ENCODE measurements at regions not wholly inside any gene's neighbourhood (a gene's known extent, or its start where the extent isn't known, plus 50 kb on each side); places are given as distances from the start of the nearest gene placed in this dataset.

DNA sequence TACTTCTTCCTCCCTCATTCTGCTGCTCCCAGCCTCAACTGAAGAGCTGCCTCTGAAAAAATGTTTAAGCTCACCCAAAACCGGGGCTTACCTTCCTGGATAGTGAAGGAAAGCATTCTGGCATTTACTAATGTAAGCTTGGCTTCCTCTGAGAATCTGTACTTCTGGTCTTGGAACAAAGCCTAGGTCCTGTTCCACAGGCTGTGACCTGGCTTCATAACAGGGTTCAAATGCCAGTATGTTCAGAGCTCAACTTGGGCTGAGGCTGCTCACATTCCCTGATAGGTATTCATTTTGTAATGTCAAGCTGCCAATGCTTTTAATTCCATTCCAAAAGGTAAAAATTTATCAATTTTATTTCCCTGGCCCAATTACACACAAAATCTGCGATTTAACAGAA is 411.7 kb upstream of the KCNN2 start:
- TF ChIP-seq TOX (CRISPR knock-in tag; IDR thresholded peaks at IDR 0.05; ENCODE audit: borderline replicate concordance) (no peak), PPARA (CRISPR knock-in tag; IDR thresholded peaks at IDR 0.05; ENCODE audit: borderline replicate concordance) (no peak), ARNTL (CRISPR knock-in tag; IDR thresholded peaks at IDR 0.05; ENCODE audit: borderline replicate concordance, low read depth) (no peak), ZNF8 (CRISPR knock-in tag; IDR thresholded peaks at IDR 0.05) (no peak), RARB (CRISPR knock-in tag; IDR thresholded peaks at IDR 0.05) (no peak), ZNF70 (CRISPR knock-in tag; IDR thresholded peaks at IDR 0.05) (no peak), ZC3H10 (CRISPR knock-in tag; IDR thresholded peaks at IDR 0.05) (no peak), SNAI2 (CRISPR knock-in tag; IDR thresholded peaks at IDR 0.05) (no peak), OSR1 (CRISPR knock-in tag; IDR thresholded peaks at IDR 0.05) (no peak), GLIS3 (CRISPR knock-in tag; IDR thresholded peaks at IDR 0.05) (no peak), BACH2 (CRISPR knock-in tag; IDR thresholded peaks at IDR 0.05; ENCODE audit: borderline replicate concordance) (no peak), TCF4 (CRISPR knock-in tag; IDR thresholded peaks at IDR 0.05; ENCODE audit: borderline replicate concordance) (no peak), CSDC2 (CRISPR knock-in tag; IDR thresholded peaks at IDR 0.05) (no peak), ZFP30 (CRISPR knock-in tag; IDR thresholded peaks at IDR 0.05) (no peak)
- TF ChIP-seq, protein P1, sequence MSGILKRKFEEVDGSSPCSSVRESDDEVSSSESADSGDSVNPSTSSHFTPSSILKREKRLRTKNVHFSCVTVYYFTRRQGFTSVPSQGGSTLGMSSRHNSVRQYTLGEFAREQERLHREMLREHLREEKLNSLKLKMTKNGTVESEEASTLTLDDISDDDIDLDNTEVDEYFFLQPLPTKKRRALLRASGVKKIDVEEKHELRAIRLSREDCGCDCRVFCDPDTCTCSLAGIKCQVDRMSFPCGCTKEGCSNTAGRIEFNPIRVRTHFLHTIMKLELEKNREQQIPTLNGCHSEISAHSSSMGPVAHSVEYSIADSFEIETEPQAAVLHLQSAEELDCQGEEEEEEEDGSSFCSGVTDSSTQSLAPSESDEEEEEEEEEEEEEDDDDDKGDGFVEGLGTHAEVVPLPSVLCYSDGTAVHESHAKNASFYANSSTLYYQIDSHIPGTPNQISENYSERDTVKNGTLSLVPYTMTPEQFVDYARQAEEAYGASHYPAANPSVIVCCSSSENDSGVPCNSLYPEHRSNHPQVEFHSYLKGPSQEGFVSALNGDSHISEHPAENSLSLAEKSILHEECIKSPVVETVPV (CRISPR knock-in tag; IDR thresholded peaks at IDR 0.05): no peak
- TF ChIP-seq, protein P2, sequence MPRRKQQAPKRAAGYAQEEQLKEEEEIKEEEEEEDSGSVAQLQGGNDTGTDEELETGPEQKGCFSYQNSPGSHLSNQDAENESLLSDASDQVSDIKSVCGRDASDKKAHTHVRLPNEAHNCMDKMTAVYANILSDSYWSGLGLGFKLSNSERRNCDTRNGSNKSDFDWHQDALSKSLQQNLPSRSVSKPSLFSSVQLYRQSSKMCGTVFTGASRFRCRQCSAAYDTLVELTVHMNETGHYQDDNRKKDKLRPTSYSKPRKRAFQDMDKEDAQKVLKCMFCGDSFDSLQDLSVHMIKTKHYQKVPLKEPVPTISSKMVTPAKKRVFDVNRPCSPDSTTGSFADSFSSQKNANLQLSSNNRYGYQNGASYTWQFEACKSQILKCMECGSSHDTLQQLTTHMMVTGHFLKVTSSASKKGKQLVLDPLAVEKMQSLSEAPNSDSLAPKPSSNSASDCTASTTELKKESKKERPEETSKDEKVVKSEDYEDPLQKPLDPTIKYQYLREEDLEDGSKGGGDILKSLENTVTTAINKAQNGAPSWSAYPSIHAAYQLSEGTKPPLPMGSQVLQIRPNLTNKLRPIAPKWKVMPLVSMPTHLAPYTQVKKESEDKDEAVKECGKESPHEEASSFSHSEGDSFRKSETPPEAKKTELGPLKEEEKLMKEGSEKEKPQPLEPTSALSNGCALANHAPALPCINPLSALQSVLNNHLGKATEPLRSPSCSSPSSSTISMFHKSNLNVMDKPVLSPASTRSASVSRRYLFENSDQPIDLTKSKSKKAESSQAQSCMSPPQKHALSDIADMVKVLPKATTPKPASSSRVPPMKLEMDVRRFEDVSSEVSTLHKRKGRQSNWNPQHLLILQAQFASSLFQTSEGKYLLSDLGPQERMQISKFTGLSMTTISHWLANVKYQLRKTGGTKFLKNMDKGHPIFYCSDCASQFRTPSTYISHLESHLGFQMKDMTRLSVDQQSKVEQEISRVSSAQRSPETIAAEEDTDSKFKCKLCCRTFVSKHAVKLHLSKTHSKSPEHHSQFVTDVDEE (CRISPR knock-in tag; IDR thresholded peaks at IDR 0.05): no peak
- TF ChIP-seq, protein P3, sequence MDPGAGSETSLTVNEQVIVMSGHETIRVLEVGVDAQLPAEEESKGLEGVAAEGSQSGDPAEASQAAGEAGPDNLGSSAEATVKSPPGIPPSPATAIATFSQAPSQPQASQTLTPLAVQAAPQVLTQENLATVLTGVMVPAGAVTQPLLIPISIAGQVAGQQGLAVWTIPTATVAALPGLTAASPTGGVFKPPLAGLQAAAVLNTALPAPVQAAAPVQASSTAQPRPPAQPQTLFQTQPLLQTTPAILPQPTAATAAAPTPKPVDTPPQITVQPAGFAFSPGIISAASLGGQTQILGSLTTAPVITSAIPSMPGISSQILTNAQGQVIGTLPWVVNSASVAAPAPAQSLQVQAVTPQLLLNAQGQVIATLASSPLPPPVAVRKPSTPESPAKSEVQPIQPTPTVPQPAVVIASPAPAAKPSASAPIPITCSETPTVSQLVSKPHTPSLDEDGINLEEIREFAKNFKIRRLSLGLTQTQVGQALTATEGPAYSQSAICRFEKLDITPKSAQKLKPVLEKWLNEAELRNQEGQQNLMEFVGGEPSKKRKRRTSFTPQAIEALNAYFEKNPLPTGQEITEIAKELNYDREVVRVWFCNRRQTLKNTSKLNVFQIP (CRISPR knock-in tag; IDR thresholded peaks at IDR 0.05; ENCODE audit: borderline replicate concordance, low read depth): no peak
- ATAC-seq: no peak

DNA sequence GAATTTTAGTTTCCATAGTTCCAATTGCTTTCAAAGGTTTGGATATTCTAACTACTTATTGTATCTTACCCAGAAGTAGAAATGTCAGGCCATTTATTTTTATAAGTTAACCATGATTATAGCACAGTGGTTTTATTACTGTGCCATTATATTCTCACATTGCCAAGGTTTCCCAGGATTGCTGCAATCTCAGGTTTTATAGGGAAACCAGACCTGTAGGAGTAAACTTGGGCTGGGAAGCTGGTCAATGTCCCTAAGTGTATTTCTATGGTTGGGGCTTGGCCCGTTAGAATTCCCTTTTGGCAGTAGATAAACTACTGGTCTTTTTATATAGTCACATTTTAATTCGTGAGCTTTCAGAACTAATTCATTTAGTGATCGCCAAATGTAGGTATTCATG is 396.6 kb upstream of the KCNN2 start:
- no peak for ATAC-seq
- TF ChIP-seq SNAI2 (CRISPR knock-in tag; IDR thresholded peaks at IDR 0.05) (no peak), ZNF70 (CRISPR knock-in tag; IDR thresholded peaks at IDR 0.05) (no peak), TOX (CRISPR knock-in tag; IDR thresholded peaks at IDR 0.05; ENCODE audit: borderline replicate concordance) (no peak), ZFP3 (CRISPR knock-in tag; IDR thresholded peaks at IDR 0.05) (no peak), ZC3H10 (CRISPR knock-in tag; IDR thresholded peaks at IDR 0.05) (no peak), BACH2 (CRISPR knock-in tag; IDR thresholded peaks at IDR 0.05; ENCODE audit: borderline replicate concordance) (no peak), ZNF565 (CRISPR knock-in tag; conservative IDR thresholded peaks at IDR 0.05; ENCODE audit: low read depth) (no peak), CSDC2 (CRISPR knock-in tag; IDR thresholded peaks at IDR 0.05) (no peak), ARNTL (CRISPR knock-in tag; IDR thresholded peaks at IDR 0.05; ENCODE audit: borderline replicate concordance, low read depth) (no peak), OSR1 (CRISPR knock-in tag; IDR thresholded peaks at IDR 0.05) (no peak), TCF4 (CRISPR knock-in tag; IDR thresholded peaks at IDR 0.05; ENCODE audit: borderline replicate concordance) (no peak), RARB (CRISPR knock-in tag; IDR thresholded peaks at IDR 0.05) (no peak), ESRRG (CRISPR knock-in tag; IDR thresholded peaks at IDR 0.05) (no peak), PPARA (CRISPR knock-in tag; IDR thresholded peaks at IDR 0.05; ENCODE audit: borderline replicate concordance) (no peak)
- TF ChIP-seq, protein P2 (CRISPR knock-in tag; IDR thresholded peaks at IDR 0.05): no peak
- TF ChIP-seq, protein P4, sequence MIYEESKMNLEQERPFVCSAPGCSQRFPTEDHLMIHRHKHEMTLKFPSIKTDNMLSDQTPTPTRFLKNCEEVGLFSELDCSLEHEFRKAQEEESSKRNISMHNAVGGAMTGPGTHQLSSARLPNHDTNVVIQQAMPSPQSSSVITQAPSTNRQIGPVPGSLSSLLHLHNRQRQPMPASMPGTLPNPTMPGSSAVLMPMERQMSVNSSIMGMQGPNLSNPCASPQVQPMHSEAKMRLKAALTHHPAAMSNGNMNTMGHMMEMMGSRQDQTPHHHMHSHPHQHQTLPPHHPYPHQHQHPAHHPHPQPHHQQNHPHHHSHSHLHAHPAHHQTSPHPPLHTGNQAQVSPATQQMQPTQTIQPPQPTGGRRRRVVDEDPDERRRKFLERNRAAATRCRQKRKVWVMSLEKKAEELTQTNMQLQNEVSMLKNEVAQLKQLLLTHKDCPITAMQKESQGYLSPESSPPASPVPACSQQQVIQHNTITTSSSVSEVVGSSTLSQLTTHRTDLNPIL (CRISPR knock-in tag; IDR thresholded peaks at IDR 0.05; ENCODE audit: low read depth): no peak
- TF ChIP-seq, protein P3 (CRISPR knock-in tag; IDR thresholded peaks at IDR 0.05; ENCODE audit: borderline replicate concordance, low read depth): no peak
- TF ChIP-seq, protein P5, sequence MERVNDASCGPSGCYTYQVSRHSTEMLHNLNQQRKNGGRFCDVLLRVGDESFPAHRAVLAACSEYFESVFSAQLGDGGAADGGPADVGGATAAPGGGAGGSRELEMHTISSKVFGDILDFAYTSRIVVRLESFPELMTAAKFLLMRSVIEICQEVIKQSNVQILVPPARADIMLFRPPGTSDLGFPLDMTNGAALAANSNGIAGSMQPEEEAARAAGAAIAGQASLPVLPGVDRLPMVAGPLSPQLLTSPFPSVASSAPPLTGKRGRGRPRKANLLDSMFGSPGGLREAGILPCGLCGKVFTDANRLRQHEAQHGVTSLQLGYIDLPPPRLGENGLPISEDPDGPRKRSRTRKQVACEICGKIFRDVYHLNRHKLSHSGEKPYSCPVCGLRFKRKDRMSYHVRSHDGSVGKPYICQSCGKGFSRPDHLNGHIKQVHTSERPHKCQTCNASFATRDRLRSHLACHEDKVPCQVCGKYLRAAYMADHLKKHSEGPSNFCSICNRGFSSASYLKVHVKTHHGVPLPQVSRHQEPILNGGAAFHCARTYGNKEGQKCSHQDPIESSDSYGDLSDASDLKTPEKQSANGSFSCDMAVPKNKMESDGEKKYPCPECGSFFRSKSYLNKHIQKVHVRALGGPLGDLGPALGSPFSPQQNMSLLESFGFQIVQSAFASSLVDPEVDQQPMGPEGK (CRISPR knock-in tag; IDR thresholded peaks at IDR 0.05; ENCODE audit: borderline replicate concordance): no peak

All from SK-N-SH treated with all-trans-retinoic acid at 6 μM for 48 hours (cell line).